ENCODE measurements at regions not wholly inside any gene's neighbourhood (a gene's known extent, or its start where the extent isn't known, plus 50 kb on each side); places are given as distances from the start of the nearest gene placed in this dataset.

- Histone ChIP-seq H3K27ac (ENCODE audit: low read depth, low read length) (no peak overlapping the region), H3K27me3 (replicated peaks in 1 of 4; ENCODE audit: control insufficient read depth in 3 of 4, extremely low read depth in 1 of 4, insufficient read depth in 3 of 4, low read length in 3 of 4) (no peaks in the 10 kb centered on the region), H2AK5ac (ENCODE audit: low read depth, low read length) (no peak overlapping the region)
Observed at GRCh38 chr9:79257228-79257781, 314.5 kb upstream of the TLE4 start.

More at GRCh38 chr9:79257228-79257781, 314.5 kb upstream of the TLE4 start:
- DNase-seq (ENCODE audit: low read depth in 1 of 2, low spot score in 2 of 2) (no peak), FAIRE-seq (no peak)
- Histone ChIP-seq H4K5ac (ENCODE audit: insufficient read length, low read depth, low read length) (no peak overlapping the region), H3K36me3 (ENCODE audit: control insufficient read depth in 2 of 4, insufficient read depth in 4 of 4, low read length in 3 of 4) (no peaks in the 10 kb centered on the region), H2BK5ac (ENCODE audit: low read depth, low read length) (no peak overlapping the region), H2BK15ac (ENCODE audit: low read length) (peak overlapping the region; percentile 40; the same call in 1 of the 2 replicates), H4K8ac (ENCODE audit: extremely low read depth, insufficient read depth, low read length) (no peak overlapping the region), H3K9ac (replicated peaks in 1 of 4; ENCODE audit: extremely low read depth in 1 of 4, low read depth in 3 of 4, low read length in 3 of 4) (no peak overlapping the region), H2BK12ac (ENCODE audit: low read depth, low read length) (peak overlapping the region; percentile 43; the same call in 1 of the 2 replicates), H3K18ac (ENCODE audit: extremely low read depth, low read length) (no peak overlapping the region), H2BK20ac (ENCODE audit: low read length) (no peak overlapping the region), H3K79me1 (ENCODE audit: low read depth, low read length) (no peaks in the 10 kb centered on the region), H3K23ac (ENCODE audit: insufficient read length) (no peak overlapping the region), H4K91ac (replicated peaks; ENCODE audit: insufficient read length, low read length) (no peak overlapping the region), H3K56ac (replicated peaks; ENCODE audit: insufficient read length, low read depth, low read length) (no peak overlapping the region), H2AFZ (ENCODE audit: low read length) (peak overlapping the region; percentile 43; the same call in 1 of the 2 replicates), H3K4me2 (ENCODE audit: insufficient read depth in 1 of 2, low read depth in 2 of 2, low read length in 2 of 2) (no peak overlapping the region), H3K14ac (ENCODE audit: insufficient read length) (no peak overlapping the region), H3K4me1 (replicated peaks in 1 of 4; ENCODE audit: control insufficient read depth in 3 of 4, insufficient read depth in 4 of 4, low read length in 3 of 4) (peaks cover 0 to 9% (median under 1%) of the 10 kb centered on the region in 4 experiments; a peak in 3 of 7 replicates), H3K4ac (replicated peaks; ENCODE audit: insufficient read length, low read depth, low read length) (no peak overlapping the region), H3K79me2 (ENCODE audit: control insufficient read depth in 1 of 2, insufficient read depth in 2 of 2, low read length in 2 of 2) (no peaks in the 10 kb centered on the region), H3K4me3 (ENCODE audit: extremely low read depth in 1 of 4, insufficient read depth in 2 of 4, low read depth in 3 of 4, low read length in 4 of 4) (no peak overlapping the region), H2BK120ac (replicated peaks; ENCODE audit: low read depth, low read length) (no peak overlapping the region), H3K23me2 (ENCODE audit: low read depth, low read length) (no peaks in the 10 kb centered on the region), H4K20me1 (replicated peaks in 1 of 2; ENCODE audit: control insufficient read depth in 1 of 2, insufficient read depth in 2 of 2, low read length in 2 of 2) (no peaks in the 10 kb centered on the region), H3K9me3 (ENCODE audit: insufficient read depth in 2 of 2, low read depth in 1 of 2, low read length in 1 of 2) (no peaks in the 10 kb centered on the region)
- TF ChIP-seq ATF3 (IDR thresholded peaks at IDR 0.05; ENCODE audit: insufficient read depth, low read depth, low read length) (no peak), CHD1 (IDR thresholded peaks at IDR 0.05; ENCODE audit: low read depth, low read length) (no peak), POU5F1 (IDR thresholded peaks at IDR 0.05; ENCODE audit: low read depth, low read length) (no peak), CBX8 (IDR thresholded peaks at IDR 0.05; ENCODE audit: borderline replicate concordance, low read depth, low read length) (no peak), RBBP5 (IDR thresholded peaks at IDR 0.05; ENCODE audit: borderline replicate concordance, low read depth, low read length) (no peak), TEAD4 (IDR thresholded peaks at IDR 0.05; ENCODE audit: low read depth, low read length) (no peak), POLR2A (IDR thresholded peaks at IDR 0.05; ENCODE audit: control extremely low read depth in 1 of 2, low read depth in 2 of 2, low read length in 2 of 2) (no peak), CREB1 (IDR thresholded peaks at IDR 0.05) (no peak), POLR2AphosphoS5 (IDR thresholded peaks at IDR 0.05; ENCODE audit: low read depth, low read length) (no peak), EGR1 (IDR thresholded peaks at IDR 0.05; ENCODE audit: borderline replicate concordance, low read depth, low read length) (no peak), EP300 (IDR thresholded peaks at IDR 0.05; ENCODE audit: borderline replicate concordance in 1 of 2, low read depth in 2 of 2, low read length in 2 of 2) (no peak), TBP (IDR thresholded peaks at IDR 0.05; ENCODE audit: low read depth, low read length) (no peak), KDM5A (IDR thresholded peaks at IDR 0.05; ENCODE audit: low read length) (no peak)
- 80% methylated on average over 19 of the region's 19 CpGs; no CpG with 5 or more reads in 1 of the 2 experiments for WGBS, 2 experiments (ENCODE audit: extremely low coverage in 1 of 2, insufficient coverage in 1 of 2, insufficient read length in 1 of 2, insufficient replicate concordance in 2 of 2, low coverage in 1 of 2, low lambda C conversion rate in 2 of 2, missing lambda C conversion rate in 1 of 2)
- CTCF ChIA-PET (ENCODE audit: partially characterized antibody), result interaction anchor here (0.7 to 1.7 kb wide), 4 partner anchors 15 to 145 kb away, joined by 3 to 5 read pairs (median 4); no protein-coding TSS in a partner anchor
- POLR2A ChIA-PET (ENCODE audit: partially characterized antibody), result no interaction called here
